NCI-H446 (cell line): ENCODE measurements at regions not wholly inside any gene's neighbourhood (a gene's known extent, or its start where the extent isn't known, plus 50 kb on each side); places are given as distances from the start of the nearest gene placed in this dataset.

Experiments used
- DNase-seq, 2 experiments: peaks; one replicate each; lab custom pipeline; 2025; lab: John Stamatoyannopoulos, UW

DNA sequence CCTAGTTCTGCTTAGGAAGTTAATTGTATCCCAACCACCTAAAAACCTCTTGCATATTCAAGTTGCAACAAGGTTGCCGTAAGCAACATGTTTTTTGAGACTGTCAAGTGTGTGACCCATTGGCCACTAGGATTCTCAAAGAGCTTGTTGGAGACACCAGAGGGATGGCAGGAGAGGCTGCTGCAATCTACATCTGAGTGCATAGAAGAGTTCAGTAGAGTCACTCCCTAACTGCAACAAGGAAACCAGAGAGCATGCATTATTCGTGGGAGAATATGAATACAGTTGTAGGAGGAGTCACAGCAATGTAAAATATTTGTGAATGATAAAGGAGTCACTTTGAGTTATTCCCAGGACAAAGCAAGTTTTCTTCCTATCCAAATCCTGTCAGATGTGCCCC, 538.6 kb downstream of the TNS3 start:
- no peak for DNase-seq

DNA sequence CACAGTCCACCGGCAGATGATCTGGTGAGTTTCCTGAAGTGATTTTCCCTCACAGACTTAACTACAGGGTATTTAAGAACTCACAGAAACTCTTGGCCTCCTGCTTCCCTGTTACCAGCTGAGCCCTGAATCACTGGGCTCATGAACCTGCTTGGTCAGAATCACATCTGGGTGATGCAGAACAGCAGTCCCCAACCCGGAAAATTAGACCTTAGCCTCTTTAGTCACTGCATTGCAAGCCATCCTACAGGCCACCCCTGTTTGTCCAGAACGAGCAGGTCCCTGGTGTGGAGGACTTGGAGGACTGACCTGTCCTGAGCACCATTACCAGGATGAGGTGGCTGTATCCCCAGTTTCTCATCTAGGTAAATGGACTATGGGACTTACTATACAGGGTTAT, 539.2 kb downstream of the TNS3 start:
- no peak for DNase-seq

DNA sequence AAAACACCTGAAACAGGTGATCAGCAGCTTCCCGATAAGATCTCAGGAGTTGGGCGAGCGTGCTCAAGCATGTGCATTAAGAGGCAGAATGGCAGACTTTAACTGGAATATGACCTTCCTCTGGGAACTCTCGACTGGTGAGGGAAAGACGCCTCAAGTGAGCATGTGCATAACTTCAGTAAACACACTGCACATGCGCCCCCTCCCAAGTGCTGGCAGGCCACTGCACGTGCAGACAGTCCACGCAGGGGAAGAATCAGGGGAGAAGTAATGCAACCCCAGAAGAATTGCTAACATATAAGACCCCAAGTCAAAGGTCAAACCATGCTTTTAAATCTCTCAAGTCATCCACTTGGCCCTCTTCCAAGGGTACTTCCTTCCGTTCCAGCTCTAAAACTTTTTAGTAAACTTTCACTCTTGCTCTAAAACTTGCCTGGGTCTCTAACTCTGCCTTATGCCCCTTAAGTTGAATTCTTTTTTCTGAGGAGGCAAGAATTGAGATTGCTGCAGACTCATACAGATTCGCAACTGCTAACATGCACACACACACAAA, 541.0 kb downstream of the TNS3 start:
- no peak for DNase-seq

DNA sequence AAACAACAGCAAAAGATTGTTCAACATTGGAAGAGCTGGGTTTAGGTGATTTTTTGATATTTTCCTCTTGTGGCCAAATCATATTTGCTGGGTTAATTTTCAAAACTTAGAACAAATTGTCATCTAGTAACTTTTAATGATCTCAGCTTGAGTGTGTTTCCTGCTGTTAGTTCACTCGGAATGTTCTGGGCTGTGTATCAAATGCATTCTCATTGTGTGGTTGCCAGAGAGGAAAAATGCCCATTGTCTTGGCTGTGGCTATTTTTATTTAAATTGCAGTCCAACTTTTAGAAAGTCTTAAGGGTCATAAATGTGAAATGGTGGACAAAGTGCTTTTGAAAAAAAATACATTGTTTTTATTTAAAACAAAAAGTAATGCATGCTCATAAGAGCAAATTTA, 542.0 kb downstream of the TNS3 start:
- DNase-seq, result no peak

DNA sequence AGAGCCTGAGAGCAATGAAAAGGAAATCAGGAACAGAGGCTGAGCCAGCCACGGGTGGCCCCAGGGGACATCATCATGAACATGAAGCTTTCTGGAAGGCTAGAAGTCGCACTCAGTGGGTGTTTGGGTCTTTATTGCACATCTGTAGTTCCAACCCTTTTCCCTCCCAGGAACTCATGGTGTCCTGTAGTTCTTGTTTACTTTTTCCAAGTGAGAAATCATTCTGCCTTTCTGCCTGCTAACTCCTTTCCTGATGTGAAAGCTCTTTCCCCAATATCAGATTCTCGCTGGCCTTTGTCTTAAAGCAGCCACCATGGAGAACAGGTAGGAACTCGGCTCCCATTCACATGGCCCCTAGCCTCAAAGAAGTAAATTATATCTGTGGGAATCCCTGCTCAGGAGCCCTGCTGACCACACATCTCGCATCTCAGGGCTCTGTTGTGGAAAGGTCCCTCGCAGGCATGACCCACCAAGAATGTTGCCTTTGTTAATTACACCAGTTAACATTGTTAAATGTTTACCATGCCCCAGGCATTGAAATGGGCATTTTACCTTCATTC, 542.7 kb downstream of the TNS3 start:
- DNase-seq, result no peak

DNA sequence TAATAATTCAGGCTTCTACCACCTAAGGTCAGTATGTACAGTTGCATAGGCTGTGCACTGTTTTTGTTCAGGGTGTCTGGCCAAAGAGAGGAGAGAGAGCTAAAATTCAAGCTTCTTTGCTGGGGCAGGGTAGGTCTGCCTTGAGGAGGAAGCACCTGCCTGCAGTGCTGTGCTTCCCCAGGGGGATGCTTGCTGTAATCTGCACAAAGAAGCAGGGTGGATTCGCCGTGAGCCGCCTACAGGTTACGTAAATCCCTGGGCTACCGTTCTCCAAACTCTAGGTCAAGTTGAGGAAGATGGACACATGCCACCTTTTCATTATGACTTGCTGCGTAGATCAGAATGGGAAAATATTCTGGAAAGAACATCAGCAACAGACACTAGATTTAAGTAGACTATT, 543.3 kb downstream of the TNS3 start:
- no peak for DNase-seq

DNA sequence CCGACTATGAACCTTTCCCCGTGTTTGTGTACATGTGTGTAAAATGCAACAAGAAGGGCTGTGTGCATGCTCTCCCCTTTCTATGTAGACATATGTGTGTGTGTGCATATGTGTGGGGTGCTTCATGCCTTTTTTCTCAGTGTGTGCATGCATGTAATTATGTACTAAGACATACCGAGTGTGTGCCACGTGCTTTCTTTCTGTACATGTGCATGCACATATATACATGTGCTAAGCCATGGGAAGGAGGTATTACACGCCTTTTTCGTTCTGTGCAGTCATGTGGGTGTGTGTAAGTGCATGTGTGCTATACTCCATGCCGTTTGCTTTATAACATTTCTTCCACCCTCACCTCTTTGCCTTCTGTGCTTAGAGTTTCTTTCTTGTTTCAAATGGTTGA, 544.3 kb downstream of the TNS3 start:
- DNase-seq, result no peak

DNA sequence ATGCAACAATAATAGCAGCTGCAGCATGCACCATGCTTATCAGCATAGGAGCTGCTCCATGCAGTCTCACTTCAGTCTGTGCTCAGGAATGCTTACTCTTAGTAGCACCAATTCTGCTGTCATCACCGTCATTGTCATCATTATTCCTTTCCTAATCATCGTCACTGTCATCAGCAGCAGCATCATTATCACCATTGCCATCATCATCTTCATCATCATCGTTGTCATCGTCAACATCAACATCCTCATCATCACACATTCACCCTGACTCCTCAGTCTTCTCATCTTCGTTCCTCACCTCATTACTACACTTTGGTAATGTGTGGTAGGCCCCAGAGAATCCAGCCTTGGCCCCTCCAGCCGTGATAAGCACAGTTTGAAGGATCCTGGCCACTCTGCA, 545.0 kb downstream of the TNS3 start:
- no peak for DNase-seq

DNA sequence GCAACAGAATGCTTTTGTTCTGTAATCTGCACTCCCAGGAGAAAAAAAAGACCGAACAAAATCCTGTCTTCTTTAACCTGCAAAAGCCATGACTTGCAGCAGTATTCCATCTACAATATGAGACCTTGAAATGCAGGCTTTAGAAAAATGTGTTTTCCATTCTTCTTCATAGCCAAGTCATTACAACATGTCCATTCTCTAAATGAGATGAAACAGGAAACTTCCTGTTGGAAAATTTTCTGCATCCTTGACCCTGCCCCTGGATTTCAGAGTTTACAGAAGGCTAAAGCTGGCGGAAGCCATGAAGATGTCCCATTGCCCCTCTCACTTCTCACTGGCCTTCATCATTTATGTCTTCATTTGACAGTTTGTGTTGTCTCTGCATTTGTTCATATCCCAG, 546.4 kb downstream of the TNS3 start:
- DNase-seq, result no peak

DNA sequence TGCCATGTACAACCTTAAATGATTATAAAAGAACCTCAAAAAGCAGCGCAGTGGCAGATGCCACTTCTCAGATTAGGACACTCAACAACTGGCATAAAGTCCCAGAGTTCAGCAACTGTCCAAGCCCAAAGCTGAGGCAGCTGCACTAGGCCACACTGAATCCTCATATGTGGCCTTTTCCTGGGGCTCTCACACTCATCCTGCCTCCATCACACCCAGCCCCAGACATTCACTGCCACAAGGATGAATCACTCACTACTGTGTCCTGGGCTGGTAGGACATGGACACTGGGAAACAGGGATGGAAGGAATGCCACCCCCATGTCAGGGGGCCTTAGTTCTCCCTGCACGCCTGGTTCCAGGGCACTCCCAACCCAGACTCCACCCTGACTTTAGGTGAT, 547.7 kb downstream of the TNS3 start:
- no peak for DNase-seq

DNA sequence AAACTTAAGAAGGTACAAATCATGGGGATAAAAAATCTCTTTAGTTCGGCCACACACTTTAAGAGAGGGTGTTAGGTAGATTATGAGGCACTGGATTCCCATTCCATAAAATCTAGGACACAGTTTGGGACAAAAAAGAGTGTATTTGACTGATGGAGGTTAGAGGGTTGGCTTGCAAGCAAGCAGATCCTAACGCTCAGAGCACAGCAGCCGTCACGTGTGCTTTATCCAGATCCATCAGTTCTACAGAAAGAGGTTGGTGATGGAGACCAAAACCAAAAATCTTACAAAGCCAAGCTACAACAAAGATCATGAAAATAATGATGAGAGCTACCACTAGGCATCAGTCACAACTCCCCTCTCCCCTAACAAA, 549.4 kb downstream of the TNS3 start:
- DNase-seq, result no peak

DNA sequence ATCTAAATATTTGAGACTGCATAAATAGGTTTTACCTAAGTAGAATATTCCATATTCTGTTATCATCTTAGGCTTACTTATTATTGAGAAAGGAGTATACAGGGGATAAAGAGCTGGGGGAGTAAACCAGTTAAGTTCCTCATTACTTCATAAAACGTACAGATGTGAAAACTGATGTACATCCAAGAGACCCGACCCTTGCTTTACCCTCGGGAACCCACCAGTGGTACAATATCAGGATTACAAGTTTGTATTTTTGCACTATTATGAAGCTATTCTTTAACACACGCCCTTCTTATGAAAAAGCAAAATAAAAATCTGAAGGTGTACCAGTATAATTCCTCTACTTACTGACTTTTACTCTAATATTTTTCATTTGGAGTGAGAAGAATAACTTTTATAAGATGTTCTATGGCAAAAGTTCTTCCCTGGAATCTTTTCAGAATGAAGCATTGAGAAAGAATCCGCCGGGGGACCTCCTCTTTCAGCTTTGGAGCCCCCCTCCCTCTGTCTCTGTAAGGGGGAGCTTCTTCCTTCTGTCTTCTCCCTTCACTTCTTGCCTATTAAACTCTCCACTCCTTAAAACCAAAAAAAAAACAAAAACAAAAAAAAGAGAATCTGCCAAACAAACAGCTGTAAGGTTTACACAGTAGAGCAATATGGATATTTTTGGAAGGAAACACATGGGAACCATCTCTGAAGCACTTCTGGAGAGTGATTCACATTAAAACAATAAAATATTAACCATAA, 550.0 kb downstream of the TNS3 start:
- no peak for DNase-seq

DNA sequence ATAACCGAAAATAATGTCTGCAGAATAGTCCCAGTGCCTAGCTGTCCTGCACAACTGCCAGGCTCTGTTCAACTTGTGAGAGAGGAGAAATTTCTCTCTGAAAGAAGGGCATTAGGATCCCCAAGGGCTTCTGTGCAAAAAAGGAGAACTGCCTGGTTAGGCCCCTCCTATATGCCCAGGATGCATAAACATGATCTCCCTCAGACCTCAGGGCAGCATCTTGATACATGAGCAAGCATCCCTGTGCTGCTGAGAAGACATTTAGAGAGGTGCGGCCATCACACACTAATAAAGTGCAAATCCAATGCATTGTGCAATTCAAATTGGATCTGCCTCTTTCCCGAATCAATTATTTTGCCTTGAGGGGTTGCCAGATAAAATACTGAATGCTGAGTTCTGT, 553.6 kb downstream of the TNS3 start:
- no peak for DNase-seq

DNA sequence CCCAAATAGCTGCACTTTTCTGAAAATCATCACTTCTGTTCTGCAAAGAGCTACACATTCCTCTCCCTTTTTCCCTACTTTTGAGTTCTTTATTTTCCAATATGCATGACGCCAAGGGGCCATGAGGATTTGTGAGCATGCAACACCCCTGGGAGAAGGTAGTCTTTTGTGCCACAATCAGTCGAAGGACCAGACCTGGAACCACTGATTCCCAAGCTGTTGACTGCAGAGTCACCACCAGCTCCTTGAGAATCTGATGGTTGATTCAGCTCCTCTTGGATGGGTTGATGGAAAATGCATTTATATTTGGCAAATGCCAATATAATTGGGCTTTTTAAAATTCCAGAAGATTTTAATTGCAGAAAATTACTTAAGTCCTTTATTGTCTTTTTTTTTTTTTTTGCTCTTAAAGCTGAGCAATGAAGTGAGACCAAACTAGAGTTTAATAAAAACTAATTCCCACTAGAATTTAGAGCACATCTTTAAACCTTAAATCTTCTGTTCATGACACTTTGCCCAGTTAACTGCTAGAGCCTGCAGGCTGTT, 554.1 kb downstream of the TNS3 start:
- DNase-seq, result no peak

DNA sequence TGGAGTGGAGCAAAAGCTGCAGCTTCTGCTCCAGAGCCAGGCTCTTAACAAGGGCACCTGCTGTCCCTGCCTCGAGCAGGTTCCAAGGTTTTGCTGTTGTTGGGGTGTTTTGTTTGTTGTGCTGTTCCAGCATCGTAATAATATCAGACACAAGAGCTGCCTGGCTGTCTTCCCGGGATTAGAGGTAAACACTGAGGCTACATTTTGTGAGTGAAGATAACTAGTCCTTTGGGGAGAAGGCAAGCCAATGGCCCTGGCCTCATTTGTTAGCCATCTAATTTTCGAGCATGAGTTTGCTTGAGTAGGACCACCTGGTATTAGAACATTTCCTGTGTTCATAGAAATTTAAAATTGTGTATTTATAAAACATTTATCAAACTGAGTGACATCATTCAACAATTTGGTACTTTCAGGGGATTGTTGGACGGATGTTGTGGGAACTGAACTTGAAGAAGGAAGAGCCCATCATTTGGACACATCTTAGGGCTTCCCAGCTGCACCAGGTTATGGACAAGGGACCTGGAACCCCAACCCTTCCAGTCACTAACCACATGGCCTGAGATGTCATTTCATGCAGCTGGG, 555.0 kb downstream of the TNS3 start:
- DNase-seq, result no peak

DNA sequence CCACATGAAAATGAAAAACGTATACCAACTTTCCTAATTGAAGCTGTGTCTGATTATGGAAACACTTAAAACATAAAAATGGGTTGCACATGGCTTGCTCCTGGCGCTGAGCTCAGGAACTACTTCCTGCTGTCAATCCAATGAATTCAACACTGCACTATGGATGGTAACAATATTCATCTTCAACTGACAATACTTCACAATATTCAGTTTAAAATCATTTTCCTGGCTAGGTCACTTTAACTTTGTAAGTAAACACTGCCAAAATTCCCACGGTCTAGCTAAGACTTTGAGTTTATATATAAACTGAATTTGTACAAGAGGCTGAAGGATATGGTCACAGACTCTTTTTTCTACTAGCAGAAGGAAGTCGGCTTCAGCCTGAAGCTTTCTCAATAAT, 556.9 kb downstream of the TNS3 start:
- no peak for DNase-seq

DNA sequence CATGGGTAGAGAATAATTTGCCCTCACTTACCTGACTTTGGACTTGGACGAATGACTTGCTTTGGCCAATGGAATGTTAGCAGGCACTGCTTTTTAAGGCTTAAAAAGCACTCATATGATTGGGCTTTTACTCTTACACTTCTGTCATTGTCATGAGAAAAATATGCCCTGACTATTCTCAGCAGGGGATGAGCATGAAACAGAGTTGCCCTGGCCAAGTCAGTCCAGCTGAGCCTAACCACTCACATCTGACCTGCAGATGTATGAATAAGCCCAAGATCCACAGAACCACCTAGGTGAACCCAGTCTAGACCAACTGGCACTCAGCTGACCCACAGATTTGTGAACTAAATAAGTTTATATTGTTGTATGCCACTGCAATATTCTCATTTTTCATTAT, 573.5 kb downstream of the TNS3 start:
- DNase-seq, result no peak

DNA sequence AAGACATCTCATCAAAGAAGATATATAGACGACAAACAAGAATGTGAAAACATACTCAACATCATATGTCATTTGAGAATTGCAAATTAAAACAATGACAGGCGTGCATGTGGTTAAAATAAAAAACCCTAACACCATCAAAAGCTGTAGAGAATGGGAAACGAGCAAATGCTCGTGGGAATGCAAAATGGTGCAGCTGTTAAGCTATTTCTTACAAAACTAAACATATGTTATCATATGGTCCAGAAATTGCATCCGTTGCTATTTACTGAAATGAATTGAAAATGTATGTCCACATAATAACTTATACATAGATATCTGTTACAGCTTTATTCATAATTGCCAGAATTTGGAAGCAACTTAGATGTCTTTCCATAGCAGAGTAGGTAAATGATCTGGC, 574.4 kb downstream of the TNS3 start:
- no peak for DNase-seq

DNA sequence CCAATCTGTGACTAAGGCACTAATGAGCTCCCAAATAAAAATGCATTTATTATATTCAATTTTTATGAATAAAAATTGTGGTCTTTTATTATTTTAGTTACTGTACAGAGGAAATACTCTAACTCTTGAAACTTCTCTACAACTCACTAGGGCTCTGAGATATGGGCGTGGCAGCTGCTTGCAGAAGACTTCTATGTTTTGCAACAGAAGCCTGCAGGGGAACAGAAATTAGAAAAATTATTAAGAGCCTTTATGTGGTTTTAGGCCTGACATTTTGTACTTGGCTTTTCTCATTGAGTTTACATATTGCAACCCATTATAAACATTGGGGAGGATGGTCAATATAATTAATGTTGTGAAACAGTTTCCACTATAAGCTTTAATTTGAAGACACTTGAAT, 581.4 kb downstream of the TNS3 start:
- DNase-seq, result no peak

DNA sequence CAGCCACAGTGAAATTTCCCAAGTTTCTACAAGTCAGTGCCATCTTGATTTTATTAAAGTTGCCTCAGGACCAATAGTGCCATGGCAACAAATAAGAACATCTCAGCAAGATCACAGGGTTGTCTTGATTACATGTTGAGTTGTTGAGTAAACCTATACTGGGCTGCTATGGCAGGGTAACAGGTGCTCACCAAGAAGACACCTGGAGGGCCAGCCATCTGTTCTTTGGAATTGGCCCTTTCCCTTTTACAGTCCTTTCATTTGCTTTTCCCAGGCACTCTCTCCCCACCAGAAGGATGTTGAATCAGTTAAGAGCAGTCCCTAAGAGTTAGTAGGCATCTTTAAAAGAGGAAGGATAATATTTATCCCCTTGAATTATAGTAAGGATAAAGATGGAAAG, 582.0 kb downstream of the TNS3 start:
- DNase-seq, result no peak

DNA sequence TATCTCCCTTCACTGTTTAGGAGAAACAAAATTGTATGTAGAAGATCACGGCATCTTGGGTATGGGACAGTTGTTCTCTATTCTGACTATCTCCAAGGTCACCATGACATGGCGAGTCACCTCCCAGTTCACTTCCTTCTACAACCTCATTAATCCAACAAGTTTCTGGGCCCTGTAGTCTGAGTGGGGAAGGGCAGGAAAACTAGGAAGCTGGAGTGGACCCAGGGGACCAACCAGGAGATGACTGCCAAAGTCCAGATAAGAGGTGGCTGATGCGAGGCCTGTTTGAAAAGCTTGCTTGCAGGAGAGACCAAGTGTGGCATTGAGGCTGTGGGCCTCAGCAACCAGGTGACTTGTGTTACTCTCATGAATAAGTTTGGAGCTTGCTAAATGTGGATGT, 584.9 kb downstream of the TNS3 start:
- DNase-seq, result no peak

DNA sequence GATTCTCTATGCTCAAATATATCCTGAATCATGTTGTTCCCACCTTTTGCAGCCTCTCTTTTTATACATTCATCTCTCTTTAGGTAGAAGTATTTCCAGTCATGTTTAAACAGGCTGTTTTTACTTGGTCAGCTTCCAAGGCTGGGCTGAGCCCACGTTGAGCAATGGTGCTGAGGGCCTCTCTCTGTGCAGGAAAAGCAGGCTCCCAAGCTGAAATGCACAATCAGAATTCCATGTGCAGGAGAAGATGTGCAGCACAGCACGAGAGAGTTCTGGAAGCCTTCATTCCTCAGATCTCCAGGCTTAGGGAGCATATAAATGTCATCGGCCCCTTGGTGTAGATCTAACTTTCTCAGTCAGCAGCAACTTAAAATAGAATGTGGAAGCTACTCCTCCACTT, 588.5 kb downstream of the TNS3 start:
- DNase-seq, result no peak

DNA sequence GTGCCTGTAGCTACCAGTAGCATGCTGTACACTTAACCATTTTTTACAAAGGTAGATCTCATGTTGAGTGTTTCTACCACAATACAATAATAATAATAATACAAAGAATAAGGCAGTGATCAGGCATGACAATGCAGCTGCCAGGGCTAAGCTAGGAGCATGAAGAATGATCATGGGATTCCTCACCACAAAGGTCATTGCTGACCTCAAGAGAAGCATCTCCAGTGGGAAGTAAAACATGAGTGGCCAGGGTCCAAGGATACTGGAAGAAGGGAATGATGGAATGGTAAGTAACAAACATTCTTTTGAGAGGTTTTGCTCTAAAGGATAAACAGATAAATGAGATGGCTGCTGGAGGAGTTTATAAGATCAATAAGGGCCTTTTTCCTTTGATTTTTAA, 591.1 kb downstream of the TNS3 start:
- no peak for DNase-seq
